ENCODE measurements at regions not wholly inside any gene's neighbourhood (a gene's known extent, or its start where the extent isn't known, plus 50 kb on each side); places are given as distances from the start of the nearest gene placed in this dataset.

GRCh38 chr6:54993294-54993693, 146.7 kb downstream of the FAM83B start:
- TF ChIP-seq CTCF (IDR thresholded peaks at IDR 0.05; ENCODE audit: insufficient read depth, low read length, poor library complexity, severe bottlenecking) (no peak), EZH2phosphoT487 (conservative IDR thresholded peaks at IDR 0.05; ENCODE audit: low read length) (no peak)
